A673 (cell line): ENCODE measurements at regions not wholly inside any gene's neighbourhood (a gene's known extent, or its start where the extent isn't known, plus 50 kb on each side); places are given as distances from the start of the nearest gene placed in this dataset.

ENCODE experiments used
- EZH2 ChIP-seq: fragments of 200-600 bp; sonication (generic); IDR thresholded peaks from 2 replicates; pipeline ENCODE4 v1.6.1; 2017; ENCODE audit warnings: borderline replicate concordance, low read depth, mild to moderate bottlenecking, mixed read lengths, antibody characterized with exemption, low read length; ENCODE audit not compliant: poor library complexity, severe bottlenecking
- TF ChIP-seq, protein P1 (sequence below): fragments of 300-800, 200-600 bp; sonication (generic); conservative IDR thresholded peaks from 2 replicates; pipeline ENCODE4 v1.5.1; 2017; ENCODE audit warnings: low read depth, mild to moderate bottlenecking, antibody characterized with exemption, low read length, moderate library complexity, mixed read lengths

DNA sequence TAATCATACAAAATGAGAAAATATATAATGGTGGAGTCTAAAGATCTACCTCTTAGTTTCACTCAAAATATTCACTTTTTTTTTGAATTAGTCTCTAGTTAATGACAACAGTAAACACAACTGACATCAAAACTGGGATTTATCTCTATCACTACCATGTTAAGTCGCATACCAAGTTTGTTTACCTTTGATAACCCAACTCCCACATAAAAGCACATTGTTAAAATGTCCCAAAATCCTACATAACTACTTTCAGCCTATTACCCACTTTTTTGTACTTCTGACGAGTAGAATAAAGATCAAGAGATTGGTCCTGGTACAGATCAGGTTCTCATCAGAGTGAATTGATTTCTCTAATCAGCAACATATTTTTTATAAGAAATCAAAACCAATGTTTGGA lies 518.5 kb downstream of the EPHA3 start:
- TF ChIP-seq EZH2: no peak
- TF ChIP-seq, protein P1, sequence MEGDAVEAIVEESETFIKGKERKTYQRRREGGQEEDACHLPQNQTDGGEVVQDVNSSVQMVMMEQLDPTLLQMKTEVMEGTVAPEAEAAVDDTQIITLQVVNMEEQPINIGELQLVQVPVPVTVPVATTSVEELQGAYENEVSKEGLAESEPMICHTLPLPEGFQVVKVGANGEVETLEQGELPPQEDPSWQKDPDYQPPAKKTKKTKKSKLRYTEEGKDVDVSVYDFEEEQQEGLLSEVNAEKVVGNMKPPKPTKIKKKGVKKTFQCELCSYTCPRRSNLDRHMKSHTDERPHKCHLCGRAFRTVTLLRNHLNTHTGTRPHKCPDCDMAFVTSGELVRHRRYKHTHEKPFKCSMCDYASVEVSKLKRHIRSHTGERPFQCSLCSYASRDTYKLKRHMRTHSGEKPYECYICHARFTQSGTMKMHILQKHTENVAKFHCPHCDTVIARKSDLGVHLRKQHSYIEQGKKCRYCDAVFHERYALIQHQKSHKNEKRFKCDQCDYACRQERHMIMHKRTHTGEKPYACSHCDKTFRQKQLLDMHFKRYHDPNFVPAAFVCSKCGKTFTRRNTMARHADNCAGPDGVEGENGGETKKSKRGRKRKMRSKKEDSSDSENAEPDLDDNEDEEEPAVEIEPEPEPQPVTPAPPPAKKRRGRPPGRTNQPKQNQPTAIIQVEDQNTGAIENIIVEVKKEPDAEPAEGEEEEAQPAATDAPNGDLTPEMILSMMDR: no peak
